Endothelial cell of umbilical vein (primary cell): ENCODE measurements at regions not wholly inside any gene's neighbourhood (a gene's known extent, or its start where the extent isn't known, plus 50 kb on each side); places are given as distances from the start of the nearest gene placed in this dataset.

Experiments
- BruUV-seq: library from RNA; stranded (reverse); fragments of 400-500 nt; replicated peaks from 2 replicates; lab custom pipeline; 2021; lab: Mats Ljungman, UMichigan
- CTCF ChIA-PET: fragments of 300-600, 350-600 bp; sonication (Branson Sonifier 250); formaldehyde crosslinking; loops from one replicate; lab custom pipeline; 2021; ENCODE audit warnings: antibody characterized with exemption, inconsistent platforms; lab: Charles Lee
- POLR2A ChIA-PET: fragments of 300-600, 350-600 bp; sonication (Branson Sonifier 250); formaldehyde crosslinking; loops from one replicate; lab custom pipeline; 2021; ENCODE audit warnings: antibody characterized with exemption, inconsistent platforms; lab: Charles Lee
- DNase-seq: peaks from one replicate; pipeline ENCODE4 v3.0.0-alpha.2; 2011; ENCODE audit warnings: low read depth, low spot score
- FAIRE-seq: peaks from 2 replicates; lab custom pipeline; 2011; peaks lifted over from hg19 to GRCh38; lab: Jason Lieb, UNC
- H2AFZ ChIP-seq: 2 replicates; pipeline ENCODE4 v1.6.0; 2012; ENCODE audit warnings: low read depth, low read length, control low read depth, inconsistent platforms
- H3K27ac ChIP-seq: 2 replicates; pipeline ENCODE4 v1.5.1; 2011; ENCODE audit warnings: low read depth, mild to moderate bottlenecking, control low read depth, low read length, moderate library complexity; ENCODE audit not compliant: insufficient read depth
- H3K27me3 ChIP-seq, 2 experiments: 2 replicates each; pipeline versions ENCODE4 v1.6.0 to v1.6.1; 2011; ENCODE audit warnings: low read length in 2 of 2, mixed read lengths in 1 of 2; ENCODE audit not compliant: control insufficient read depth in 2 of 2, insufficient read depth in 2 of 2
- H3K36me3 ChIP-seq, 2 experiments: 2 replicates in 1 of 2; 3 replicates in 1 of 2; pipeline ENCODE4 v1.5.1; 2011; ENCODE audit warnings: low read length in 2 of 2, mild to moderate bottlenecking in 1 of 2, moderate library complexity in 1 of 2; ENCODE audit not compliant: control insufficient read depth in 2 of 2, insufficient read depth in 2 of 2; ENCODE audit errors: extremely low read depth in 1 of 2
- H3K4me1 ChIP-seq: 3 replicates; pipeline ENCODE4 v1.5.1; 2011; ENCODE audit warnings: mild to moderate bottlenecking, low read length; ENCODE audit not compliant: control insufficient read depth, insufficient read depth; ENCODE audit errors: extremely low read depth
- H3K4me2 ChIP-seq: 2 replicates; pipeline ENCODE4 v1.6.1; 2011; ENCODE audit warnings: low read length, control low read depth, mixed read lengths; ENCODE audit not compliant: insufficient read depth
- H3K4me3 ChIP-seq, 3 experiments: fragments of 200-600 bp in 1 of 3; sonication (generic), shearing (Covaris generic) in 1 of 3; replicated peaks in 1 of 3; 2 replicates each; pipeline ENCODE4 v1.5.1; 2011 to 2016; ENCODE audit warnings: control low read depth in 3 of 3, low read length in 3 of 3, mild to moderate bottlenecking in 2 of 3, inconsistent platforms in 1 of 3, low read depth in 1 of 3, moderate library complexity in 1 of 3; ENCODE audit not compliant: insufficient read depth in 1 of 3
- H3K79me2 ChIP-seq: 2 replicates; pipeline ENCODE4 v1.6.0; 2012; ENCODE audit warnings: low read length, inconsistent platforms; ENCODE audit not compliant: control insufficient read depth, insufficient read depth
- H3K9ac ChIP-seq: replicated peaks from 2 replicates; pipeline ENCODE3; 2011; ENCODE audit warnings: low read length, control low read depth; ENCODE audit not compliant: insufficient read depth; ENCODE audit errors: extremely low read depth
- H3K9me1 ChIP-seq: replicated peaks from 3 replicates; pipeline ENCODE4 v1.6.0; 2011; ENCODE audit warnings: mild to moderate bottlenecking, low read length; ENCODE audit not compliant: control insufficient read depth, insufficient read depth; ENCODE audit errors: extremely low read depth
- H3K9me3 ChIP-seq: replicated peaks from 2 replicates; pipeline ENCODE4 v1.5.1; 2012; ENCODE audit warnings: low read length, inconsistent platforms; ENCODE audit not compliant: control insufficient read depth, insufficient read depth
- H4K20me1 ChIP-seq: replicated peaks from 2 replicates; pipeline ENCODE3; 2011; ENCODE audit warnings: mild to moderate bottlenecking, low read length; ENCODE audit not compliant: control insufficient read depth, insufficient read depth; ENCODE audit errors: extremely low read depth
- EZH2 ChIP-seq: IDR thresholded peaks from 2 replicates; pipeline ENCODE4 v1.6.1; 2012; ENCODE audit warnings: borderline replicate concordance, low read depth, mild to moderate bottlenecking, moderate library complexity, low read length, inconsistent platforms; ENCODE audit not compliant: severe bottlenecking
- FOS ChIP-seq: IDR thresholded peaks from 2 replicates; pipeline ENCODE4 v1.6.1; 2011; ENCODE audit warnings: mild to moderate bottlenecking, low read length, moderate library complexity, borderline replicate concordance; ENCODE audit not compliant: insufficient read depth
- GATA2 ChIP-seq: IDR thresholded peaks from 2 replicates; pipeline ENCODE4 v1.7.0; 2011; ENCODE audit warnings: low read depth, mild to moderate bottlenecking, moderate library complexity, mixed read lengths, low read length; ENCODE audit not compliant: insufficient read length, insufficient read depth
- JUN ChIP-seq: IDR thresholded peaks from 2 replicates; pipeline ENCODE4 v1.6.1; 2011; ENCODE audit warnings: borderline replicate concordance, low read depth; ENCODE audit not compliant: insufficient read length, insufficient read depth
- POLR2A ChIP-seq: IDR thresholded peaks from 2 replicates; pipeline ENCODE4 v1.6.1; 2012; ENCODE audit warnings: low read depth, mild to moderate bottlenecking, control low read depth, low read length
- POLR2AphosphoS5 ChIP-seq: IDR thresholded peaks from 2 replicates; pipeline ENCODE4 v1.6.1; 2012; ENCODE audit warnings: low read depth, mild to moderate bottlenecking, control low read depth, low read length, moderate library complexity; ENCODE audit not compliant: insufficient read depth
- dilution Hi-C: fragments of 300-500 bp; cut with MboI; formaldehyde crosslinking; loops from one replicate; pipeline ENCODE4 v1.15.0; 2019; ENCODE audit warnings: low sequenced_read_pairs; ENCODE audit not compliant: extremely low pct_ligation_motif_present
- intact Hi-C: fragments of 100-400 bp; cut with micrococcal nuclease; formaldehyde crosslinking; loops from one replicate; pipeline ENCODE4 v1.10.0; 2022
- TF ChIP-seq, protein P1 (sequence below), 2 donors: IDR thresholded peaks; 1 replicate in 1 of 2; 2 replicates in 1 of 2; pipeline ENCODE4 v1.5.1; 2011; ENCODE audit warnings: low read length in 2 of 2, mild to moderate bottlenecking in 2 of 2, moderate library complexity in 2 of 2, control low read depth in 1 of 2, inconsistent platforms in 1 of 2, low read depth in 1 of 2; ENCODE audit not compliant: insufficient read depth in 1 of 2; ENCODE audit errors: extremely low read depth in 1 of 2

GRCh38 chr6:141552463-141552862 is 580.3 kb upstream of the GJE1 start:
- H3K9ac ChIP-seq = peak overlapping the region; percentile 79
- no peaks in the 10 kb centered on the region for H3K79me2 ChIP-seq
- FAIRE-seq (peak; percentile 99), DNase-seq (peak; percentile 98)
- TF ChIP-seq GATA2 (peak; percentile 24), JUN (peak; percentile 98), EZH2 (no peak), POLR2AphosphoS5 (peak; percentile 82), POLR2A (peak; percentile 60), FOS (peak; percentile 87)
- TF ChIP-seq, protein P1, sequence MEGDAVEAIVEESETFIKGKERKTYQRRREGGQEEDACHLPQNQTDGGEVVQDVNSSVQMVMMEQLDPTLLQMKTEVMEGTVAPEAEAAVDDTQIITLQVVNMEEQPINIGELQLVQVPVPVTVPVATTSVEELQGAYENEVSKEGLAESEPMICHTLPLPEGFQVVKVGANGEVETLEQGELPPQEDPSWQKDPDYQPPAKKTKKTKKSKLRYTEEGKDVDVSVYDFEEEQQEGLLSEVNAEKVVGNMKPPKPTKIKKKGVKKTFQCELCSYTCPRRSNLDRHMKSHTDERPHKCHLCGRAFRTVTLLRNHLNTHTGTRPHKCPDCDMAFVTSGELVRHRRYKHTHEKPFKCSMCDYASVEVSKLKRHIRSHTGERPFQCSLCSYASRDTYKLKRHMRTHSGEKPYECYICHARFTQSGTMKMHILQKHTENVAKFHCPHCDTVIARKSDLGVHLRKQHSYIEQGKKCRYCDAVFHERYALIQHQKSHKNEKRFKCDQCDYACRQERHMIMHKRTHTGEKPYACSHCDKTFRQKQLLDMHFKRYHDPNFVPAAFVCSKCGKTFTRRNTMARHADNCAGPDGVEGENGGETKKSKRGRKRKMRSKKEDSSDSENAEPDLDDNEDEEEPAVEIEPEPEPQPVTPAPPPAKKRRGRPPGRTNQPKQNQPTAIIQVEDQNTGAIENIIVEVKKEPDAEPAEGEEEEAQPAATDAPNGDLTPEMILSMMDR (IDR thresholded peaks at IDR 0.05; ENCODE audit: extremely low read depth in 1 of 2, insufficient read depth in 1 of 2, low read depth in 1 of 2, low read length in 2 of 2) = no peak
- H3K4me3 ChIP-seq = peak overlapping the region in 1 of 3 experiments; percentile 30
- ChIA-PET POLR2A (interaction anchor here (0.6 kb wide), 1 partner anchor 9 kb away, joined by 3 read pairs; no protein-coding TSS in a partner anchor), CTCF (interaction anchor here (0.9 to 1.4 kb wide), 5 partner anchors 9 to 1327 kb away, joined by 3 to 4 read pairs (median 3); no protein-coding TSS in a partner anchor)
- no peaks in the 10 kb centered on the region for H3K36me3 ChIP-seq
- H3K9me3 ChIP-seq = no peaks in the 10 kb centered on the region
- BruUV-seq = no TSS peak
- H2AFZ ChIP-seq = no peak overlapping the region
- no peaks in the 10 kb centered on the region for H4K20me1 ChIP-seq
- intact Hi-C loops = loop anchor here (1.0 to 2.0 kb wide), 4 partner anchors 10 to 1206 kb away; no protein-coding TSS in a partner anchor
- no peaks in the 10 kb centered on the region for H3K27me3 ChIP-seq
- H3K9me1 ChIP-seq = no peaks in the 10 kb centered on the region
- peak overlapping the region; percentile 71 for H3K4me2 ChIP-seq
- peak overlapping the region; percentile 80 for H3K27ac ChIP-seq
- H3K4me1 ChIP-seq = peaks cover 17% of the 10 kb centered on the region
- dilution Hi-C loops = no loop called here
